ENCODE measurements at regions not wholly inside any gene's neighbourhood (a gene's known extent, or its start where the extent isn't known, plus 50 kb on each side); places are given as distances from the start of the nearest gene placed in this dataset.

- H3K9ac ChIP-seq (ENCODE audit: low read depth, low read length): no peak overlapping the region
- H3K9me3 ChIP-seq (ENCODE audit: control insufficient read depth, insufficient read depth, low read length): no peaks in the 10 kb centered on the region
- no peaks in the 10 kb centered on the region for H3K4me1 ChIP-seq (ENCODE audit: insufficient read depth, low read length)
- H3K36me3 ChIP-seq (ENCODE audit: insufficient read depth, low read length): no peaks in the 10 kb centered on the region
These were observed 182.9 kb upstream of the RORA start for GRCh38 chr15:61411902-61412510.

GRCh38 chr15:61410662-61411061 lies 181.6 kb upstream of the RORA start:
- no peaks in the 10 kb centered on the region for H3K4me1 ChIP-seq (ENCODE audit: insufficient read depth, low read length)
- no peaks in the 10 kb centered on the region for H3K9me3 ChIP-seq (ENCODE audit: control insufficient read depth, insufficient read depth, low read length)
- H3K9ac ChIP-seq (ENCODE audit: low read depth, low read length): no peak overlapping the region
- H3K36me3 ChIP-seq (ENCODE audit: insufficient read depth, low read length): no peaks in the 10 kb centered on the region

DNA sequence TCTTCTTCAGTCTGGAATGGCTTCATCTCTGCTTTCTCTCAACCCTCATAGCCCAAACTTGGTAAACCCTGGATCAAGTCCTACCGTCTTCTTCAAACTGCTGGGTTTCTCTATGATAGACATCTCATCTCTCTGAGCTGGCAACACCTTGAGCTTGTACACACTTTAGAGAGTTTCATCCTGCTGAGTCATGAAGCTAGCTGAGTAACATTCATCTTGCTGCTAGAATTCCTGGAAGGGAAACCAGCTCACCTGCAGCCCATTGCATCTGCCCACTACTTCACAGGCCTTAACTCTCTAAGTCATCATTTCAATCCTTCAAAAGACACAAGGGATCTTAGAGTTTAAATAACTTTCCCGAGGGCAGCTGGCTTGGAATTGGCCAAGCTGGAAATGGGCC lies 175.5 kb upstream of the RORA start:
- Histone ChIP-seq H3K36me3 (ENCODE audit: insufficient read depth, low read length) (no peaks in the 10 kb centered on the region), H3K9me3 (ENCODE audit: control insufficient read depth, insufficient read depth, low read length) (no peaks in the 10 kb centered on the region), H3K9ac (ENCODE audit: low read depth, low read length) (no peak overlapping the region), H3K4me1 (ENCODE audit: insufficient read depth, low read length) (no peaks in the 10 kb centered on the region)

- H3K4me1 ChIP-seq (ENCODE audit: insufficient read depth, low read length): no peaks in the 10 kb centered on the region
- H3K9me3 ChIP-seq (ENCODE audit: control insufficient read depth, insufficient read depth, low read length): no peaks in the 10 kb centered on the region
- H3K9ac ChIP-seq (ENCODE audit: low read depth, low read length): no peak overlapping the region
These were observed 174.8 kb upstream of the RORA start for GRCh38 chr15:61403884-61404283.

DNA sequence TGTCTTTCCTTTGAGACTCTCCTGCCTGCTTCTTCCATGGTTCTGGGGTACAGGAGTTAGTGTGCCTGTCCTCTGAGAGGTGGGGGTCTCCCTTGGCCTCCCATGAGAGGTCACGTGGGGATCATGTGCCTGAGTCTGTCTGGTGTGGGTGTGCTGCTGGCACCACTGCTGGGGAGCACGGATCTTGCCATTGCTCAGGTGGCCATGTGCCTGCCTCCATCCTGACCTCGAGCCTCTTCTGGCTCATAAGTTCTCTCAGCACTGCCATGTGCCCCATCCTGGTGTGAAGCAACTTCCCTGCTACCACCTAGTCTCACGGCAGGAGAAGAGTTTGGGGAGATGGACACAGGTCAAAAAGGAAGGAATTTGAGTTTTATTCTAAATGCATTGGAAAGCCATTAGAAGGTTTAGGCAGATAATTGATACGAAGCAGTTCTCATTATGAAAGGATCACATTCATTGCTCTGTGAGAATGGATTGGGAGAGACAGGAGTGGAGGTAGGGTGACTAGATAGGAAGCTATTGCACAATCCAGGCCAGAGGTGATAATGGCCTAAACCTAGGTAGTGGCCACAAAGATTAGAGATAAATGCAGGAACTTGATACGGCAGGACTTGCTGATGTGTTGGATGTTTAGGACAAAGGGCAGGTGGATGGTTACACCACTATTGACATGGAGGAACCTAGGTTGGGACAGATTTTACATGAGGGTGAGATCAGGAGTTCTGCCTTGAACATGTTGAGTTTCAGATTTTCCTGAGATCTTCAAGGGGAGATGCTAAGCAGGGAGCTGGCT lies 173.0 kb upstream of the RORA start:
- Histone ChIP-seq H3K9me3 (ENCODE audit: control insufficient read depth, insufficient read depth, low read length) (no peaks in the 10 kb centered on the region), H3K4me1 (ENCODE audit: insufficient read depth, low read length) (no peaks in the 10 kb centered on the region), H3K9ac (ENCODE audit: low read depth, low read length) (no peak overlapping the region), H3K36me3 (ENCODE audit: insufficient read depth, low read length) (no peaks in the 10 kb centered on the region)

More at GRCh38 chr15:61403884-61404283, 174.8 kb upstream of the RORA start:
- no peaks in the 10 kb centered on the region for H3K36me3 ChIP-seq (ENCODE audit: insufficient read depth, low read length)

- Histone ChIP-seq H3K9me3 (ENCODE audit: control insufficient read depth, insufficient read depth, low read length) (no peaks in the 10 kb centered on the region), H3K9ac (ENCODE audit: low read depth, low read length) (no peak overlapping the region), H3K4me1 (ENCODE audit: insufficient read depth, low read length) (no peaks in the 10 kb centered on the region), H3K36me3 (ENCODE audit: insufficient read depth, low read length) (no peaks in the 10 kb centered on the region)
These were observed 169.2 kb upstream of the RORA start for GRCh38 chr15:61398310-61398709.

- Histone ChIP-seq H3K36me3 (ENCODE audit: insufficient read depth, low read length) (no peaks in the 10 kb centered on the region), H3K9ac (ENCODE audit: low read depth, low read length) (no peak overlapping the region), H3K4me1 (ENCODE audit: insufficient read depth, low read length) (no peaks in the 10 kb centered on the region), H3K9me3 (ENCODE audit: control insufficient read depth, insufficient read depth, low read length) (no peaks in the 10 kb centered on the region)
These were observed 167.3 kb upstream of the RORA start for GRCh38 chr15:61396235-61396919.

- H3K9me3 ChIP-seq (ENCODE audit: control insufficient read depth, insufficient read depth, low read length): no peaks in the 10 kb centered on the region
- no peaks in the 10 kb centered on the region for H3K4me1 ChIP-seq (ENCODE audit: insufficient read depth, low read length)
- H3K36me3 ChIP-seq (ENCODE audit: insufficient read depth, low read length): no peaks in the 10 kb centered on the region
- H3K9ac ChIP-seq (ENCODE audit: low read depth, low read length): no peak overlapping the region
These were observed 164.8 kb upstream of the RORA start for GRCh38 chr15:61393949-61394348.

GRCh38 chr15:61393524-61393923 lies 164.4 kb upstream of the RORA start:
- Histone ChIP-seq H3K9ac (ENCODE audit: low read depth, low read length) (no peak overlapping the region), H3K4me1 (ENCODE audit: insufficient read depth, low read length) (no peaks in the 10 kb centered on the region), H3K36me3 (ENCODE audit: insufficient read depth, low read length) (no peaks in the 10 kb centered on the region), H3K9me3 (ENCODE audit: control insufficient read depth, insufficient read depth, low read length) (no peaks in the 10 kb centered on the region)

- no peaks in the 10 kb centered on the region for H3K9me3 ChIP-seq (ENCODE audit: control insufficient read depth, insufficient read depth, low read length)
- H3K9ac ChIP-seq (ENCODE audit: low read depth, low read length): no peak overlapping the region
- H3K36me3 ChIP-seq (ENCODE audit: insufficient read depth, low read length): no peaks in the 10 kb centered on the region
- no peaks in the 10 kb centered on the region for H3K4me1 ChIP-seq (ENCODE audit: insufficient read depth, low read length)
These were observed 161.0 kb upstream of the RORA start for GRCh38 chr15:61390138-61390537.

GRCh38 chr15:61389334-61390028 lies 160.4 kb upstream of the RORA start:
- Histone ChIP-seq H3K4me1 (ENCODE audit: insufficient read depth, low read length) (no peaks in the 10 kb centered on the region), H3K9ac (ENCODE audit: low read depth, low read length) (no peak overlapping the region), H3K9me3 (ENCODE audit: control insufficient read depth, insufficient read depth, low read length) (no peaks in the 10 kb centered on the region), H3K36me3 (ENCODE audit: insufficient read depth, low read length) (no peaks in the 10 kb centered on the region)

GRCh38 chr15:61387675-61388074 lies 158.6 kb upstream of the RORA start:
- Histone ChIP-seq H3K9ac (ENCODE audit: low read depth, low read length) (no peak overlapping the region), H3K4me1 (ENCODE audit: insufficient read depth, low read length) (no peaks in the 10 kb centered on the region), H3K9me3 (ENCODE audit: control insufficient read depth, insufficient read depth, low read length) (no peaks in the 10 kb centered on the region), H3K36me3 (ENCODE audit: insufficient read depth, low read length) (no peaks in the 10 kb centered on the region)

GRCh38 chr15:61383421-61383820 lies 154.3 kb upstream of the RORA start:
- Histone ChIP-seq H3K4me1 (ENCODE audit: insufficient read depth, low read length) (no peaks in the 10 kb centered on the region; the same call in 1 of the 2 replicates), H3K36me3 (ENCODE audit: insufficient read depth, low read length) (no peaks in the 10 kb centered on the region), H3K9ac (ENCODE audit: low read depth, low read length) (no peak overlapping the region), H3K9me3 (ENCODE audit: control insufficient read depth, insufficient read depth, low read length) (no peaks in the 10 kb centered on the region)

GRCh38 chr15:61382927-61383326 lies 153.8 kb upstream of the RORA start:
- Histone ChIP-seq H3K4me1 (ENCODE audit: insufficient read depth, low read length) (no peaks in the 10 kb centered on the region; the same call in 1 of the 2 replicates), H3K9ac (ENCODE audit: low read depth, low read length) (no peak overlapping the region), H3K9me3 (ENCODE audit: control insufficient read depth, insufficient read depth, low read length) (no peaks in the 10 kb centered on the region), H3K36me3 (ENCODE audit: insufficient read depth, low read length) (no peaks in the 10 kb centered on the region)

All from ES-I3 (cell line).